HG03558 (cell line): ENCODE measurements at regions not wholly inside any gene's neighbourhood (a gene's known extent, or its start where the extent isn't known, plus 50 kb on each side); places are given as distances from the start of the nearest gene placed in this dataset.
"Not testable (repeated sequence)": the region's sequence is repeated elsewhere in the genome, so short reads cannot be mapped to it uniquely, and the experiment has no call there.

Experiments used
- ATAC-seq: cut with Tn5 transposase; IDR thresholded peaks from one replicate; pipeline ENCODE4 v1.9.1; 2021; ENCODE audit warnings: moderate number of reproducible peaks; ENCODE audit not compliant: unreplicated experiment; ENCODE audit errors: extremely low read depth

GRCh38 chr3:72630327-72630968 lies 217.8 kb downstream of the SHQ1 start:
- ATAC-seq = no peak

DNA sequence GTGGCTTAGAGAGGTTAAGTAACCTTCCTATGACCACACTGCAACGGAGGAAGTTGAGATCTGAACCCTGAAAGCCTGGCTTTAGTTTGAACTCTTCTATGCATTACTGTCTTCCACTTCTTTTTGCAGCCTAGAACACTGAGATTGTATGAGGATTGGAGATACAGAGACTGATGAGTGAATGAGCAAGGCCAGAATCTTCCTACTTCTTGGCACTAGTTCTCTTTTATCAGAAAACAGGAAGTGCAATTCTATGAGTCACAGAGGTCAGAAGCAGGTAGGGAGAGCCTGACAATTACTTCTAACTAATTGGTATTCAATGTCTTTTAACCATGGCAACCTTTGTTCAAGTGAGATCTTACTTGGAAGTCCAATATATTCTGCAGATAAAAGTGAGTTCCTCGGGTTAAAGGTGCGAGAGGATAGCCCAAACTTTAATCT lies 219.0 kb downstream of the SHQ1 start:
- ATAC-seq = no peak

GRCh38 chr3:72628065-72628464 lies 220.2 kb downstream of the SHQ1 start:
- no peak for ATAC-seq

DNA sequence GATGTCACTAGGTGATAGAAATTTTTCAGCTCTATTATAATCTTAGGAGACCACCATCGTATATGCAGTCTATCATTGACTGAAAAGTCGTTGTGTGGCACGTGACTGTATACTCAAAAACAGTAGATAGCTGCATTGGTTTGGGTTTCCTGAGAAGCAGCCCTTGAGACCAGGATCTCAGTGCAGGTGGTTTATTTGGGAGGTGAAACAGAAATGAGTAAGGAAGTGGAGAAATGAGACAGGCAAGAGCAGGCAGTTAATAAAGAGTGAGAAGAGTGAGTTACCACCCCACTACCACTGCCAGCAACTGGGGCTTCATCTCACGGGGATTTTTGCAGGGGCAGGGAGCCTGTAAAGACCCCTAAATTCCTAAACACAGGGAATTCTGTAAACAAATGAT lies 221.0 kb downstream of the SHQ1 start:
- ATAC-seq = no peak

- ATAC-seq = no peak
Measured at GRCh38 chr3:72625602-72626337, 222.5 kb downstream of the SHQ1 start.

DNA sequence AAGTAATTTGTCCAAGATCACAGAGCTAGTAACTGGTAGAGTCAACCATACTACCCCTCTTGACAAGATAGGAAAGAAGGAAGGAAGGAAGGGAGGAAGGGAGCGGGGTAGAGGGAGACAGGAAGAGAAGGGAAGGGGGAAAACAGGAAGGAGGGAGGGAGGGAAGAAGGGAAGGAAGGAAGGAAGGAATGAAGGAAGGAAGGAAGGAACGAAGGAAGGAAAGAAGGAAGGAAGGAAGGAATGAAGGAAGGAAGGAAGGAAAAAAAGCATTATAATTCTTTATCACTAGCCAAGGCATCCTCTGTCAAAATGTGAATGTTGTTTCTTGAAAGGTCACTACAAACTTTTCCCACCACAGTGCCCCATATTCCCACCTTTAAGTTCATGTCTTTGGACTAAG lies 223.6 kb downstream of the SHQ1 start:
- no peak for ATAC-seq

DNA sequence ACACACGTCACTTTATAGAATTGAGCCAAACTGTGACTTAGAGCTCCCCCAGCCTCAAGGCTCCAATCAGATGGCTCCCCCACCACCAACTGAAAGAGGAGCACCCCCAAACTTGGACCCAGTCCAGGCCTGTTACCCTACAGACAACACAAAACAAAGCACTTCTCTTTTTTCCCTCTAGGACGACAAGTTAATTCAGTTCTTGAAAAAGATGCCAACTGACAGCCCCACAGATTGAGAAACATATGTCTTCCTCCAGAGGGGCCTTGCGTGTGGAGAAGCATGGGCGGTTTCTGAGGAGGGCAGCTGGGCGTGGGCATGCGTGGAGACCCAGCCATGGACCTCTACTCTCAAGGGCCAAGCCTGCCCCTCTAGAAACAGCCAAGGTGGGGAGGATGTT lies 229.5 kb downstream of the SHQ1 start:
- no peak for ATAC-seq

DNA sequence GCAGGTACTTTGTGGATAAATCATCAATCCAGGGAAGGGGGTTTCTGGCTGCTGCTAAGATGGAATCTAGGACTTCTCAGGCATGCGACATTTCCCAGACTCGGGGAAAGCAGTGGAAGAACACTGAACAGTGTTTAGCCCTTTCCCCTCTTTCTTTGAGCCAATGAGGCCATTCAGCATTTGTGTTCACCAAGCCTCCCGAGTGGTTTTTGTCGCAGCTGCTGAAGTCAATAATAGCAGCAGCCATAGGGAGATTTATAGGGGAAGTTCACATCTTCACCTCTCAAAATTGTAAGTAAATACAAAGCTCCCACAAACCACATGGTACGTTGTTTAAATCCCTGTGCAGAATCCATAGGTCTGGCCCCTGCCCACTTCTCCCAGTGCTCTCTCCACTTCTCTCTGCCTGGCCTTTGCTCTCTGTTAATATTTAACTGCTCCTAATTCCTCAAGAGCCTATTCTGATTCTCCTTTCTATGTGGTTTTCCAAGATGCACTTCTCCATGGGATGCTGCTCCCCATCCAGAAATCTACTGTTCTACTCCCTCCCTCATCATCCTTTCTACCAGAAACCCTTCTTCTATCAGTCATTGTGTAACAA lies 230.7 kb downstream of the SHQ1 start:
- no peak for ATAC-seq

- no peak for ATAC-seq
Measured at GRCh38 chr3:72615776-72616175, 232.5 kb downstream of the SHQ1 start.

- no peak for ATAC-seq
Measured at GRCh38 chr3:72615182-72615581, 233.1 kb downstream of the SHQ1 start.

GRCh38 chr3:72614394-72615074 lies 233.7 kb downstream of the SHQ1 start:
- no peak for ATAC-seq

DNA sequence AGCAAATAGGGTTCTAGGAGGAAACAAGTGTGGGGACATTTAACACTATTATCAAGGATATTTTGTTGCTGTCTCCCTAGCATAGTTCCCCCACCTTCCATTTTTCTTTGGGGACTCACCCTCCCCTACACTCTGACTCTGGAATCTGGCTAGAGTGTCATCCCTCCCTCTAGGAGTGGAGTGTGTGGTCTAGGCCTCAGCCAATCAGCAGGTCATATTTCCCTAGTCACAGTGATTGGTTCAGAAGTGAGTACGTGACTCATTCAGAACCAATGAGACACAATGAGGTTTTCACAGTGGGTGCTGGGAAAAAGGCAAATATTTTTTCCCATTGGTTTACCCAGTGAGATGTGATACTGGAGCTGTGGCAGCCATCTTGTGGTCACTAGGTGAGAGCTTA lies 234.4 kb downstream of the SHQ1 start:
- ATAC-seq = no peak

DNA sequence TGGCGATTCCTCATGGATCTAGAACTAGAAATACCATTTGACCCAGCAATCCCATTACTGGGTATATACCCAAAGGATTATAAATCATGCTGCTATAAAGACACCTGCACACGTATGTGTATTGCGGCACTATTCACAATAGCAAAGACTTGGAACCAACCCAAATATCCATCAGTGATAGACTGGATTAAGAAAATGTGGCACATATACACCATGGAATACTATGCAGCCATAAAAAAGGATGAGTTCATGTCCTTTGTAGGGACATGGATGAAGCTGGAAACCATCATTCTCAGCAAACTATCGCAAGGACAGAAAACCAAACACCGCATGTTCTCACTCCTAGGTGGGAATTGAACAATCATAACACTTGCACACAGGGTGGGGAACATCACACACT lies 239.1 kb downstream of the SHQ1 start:
- not testable (repeated sequence) for ATAC-seq

- ATAC-seq = no peak
Measured at GRCh38 chr3:72606005-72606800, 242.0 kb downstream of the SHQ1 start.

GRCh38 chr3:72604328-72604727 lies 243.9 kb downstream of the SHQ1 start:
- ATAC-seq = no peak

DNA sequence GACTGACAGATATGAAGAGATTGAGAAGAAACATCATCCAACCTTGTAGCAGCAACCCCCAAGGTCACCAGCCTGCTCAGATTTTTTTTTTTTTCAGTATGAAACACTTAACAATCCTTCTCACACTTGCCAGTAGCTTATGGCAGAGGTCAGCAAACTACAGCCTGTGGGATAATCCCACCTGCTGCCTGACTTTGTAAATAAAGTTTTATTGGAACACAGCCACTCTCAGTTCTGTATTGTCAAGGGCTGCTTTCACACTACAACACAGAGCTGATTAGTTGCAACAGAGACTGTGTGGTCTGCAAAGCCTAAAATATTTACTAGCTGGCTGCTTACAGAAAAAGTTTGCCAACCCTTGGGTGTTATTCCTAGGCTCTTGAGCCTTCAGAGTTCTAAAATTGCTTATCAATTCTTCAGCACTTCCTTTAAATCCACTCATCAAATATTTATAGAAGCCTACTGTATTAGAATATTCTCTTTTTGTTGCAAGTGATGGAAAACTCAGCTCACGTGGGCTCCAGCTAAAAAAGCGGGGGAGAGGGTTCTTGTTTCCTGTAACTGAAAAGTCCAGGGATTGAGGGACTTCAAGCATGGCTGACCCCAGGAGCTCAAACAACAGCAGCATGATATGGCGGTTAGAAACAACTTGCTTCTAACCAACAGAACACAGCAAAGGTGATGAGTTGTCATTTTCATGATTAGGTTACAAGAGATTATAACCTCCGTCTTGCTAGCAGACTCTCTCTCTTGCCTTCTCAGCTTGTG lies 246.1 kb downstream of the SHQ1 start:
- ATAC-seq = no peak

- no peak for ATAC-seq
Measured at GRCh38 chr3:72601060-72601459, 247.2 kb downstream of the SHQ1 start.

GRCh38 chr3:72597756-72598195 lies 250.5 kb downstream of the SHQ1 start:
- no peak for ATAC-seq

DNA sequence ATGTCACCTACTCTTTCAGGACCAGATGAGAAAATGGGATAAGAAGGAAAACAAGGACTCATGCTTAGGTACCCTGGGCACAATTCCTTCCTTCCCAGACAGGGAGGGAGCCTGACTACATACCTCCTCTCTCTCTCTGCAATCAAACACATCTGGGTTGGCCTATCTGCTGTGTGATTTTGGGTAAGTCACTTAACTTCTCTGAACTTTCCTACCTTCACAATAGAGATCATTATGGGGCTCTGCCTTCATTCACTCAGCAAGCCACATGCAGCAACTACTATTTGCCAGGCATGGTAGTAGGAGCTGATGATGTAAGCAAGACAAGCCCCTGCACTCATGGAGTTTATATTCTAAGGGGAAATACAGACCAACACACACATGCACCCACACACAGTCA lies 251.2 kb downstream of the SHQ1 start:
- ATAC-seq = no peak
